T-helper 17 cell (primary cell): ENCODE measurements at regions not wholly inside any gene's neighbourhood (a gene's known extent, or its start where the extent isn't known, plus 50 kb on each side); places are given as distances from the start of the nearest gene placed in this dataset.

ENCODE experiments used
- ATAC-seq: fragments of 150-1000 bp; cut with Tn5 transposase; 2 replicates; pipeline ENCODE4 v1.10.0; 2021; ENCODE audit warnings: mild to moderate bottlenecking, moderate library complexity
- DNase-seq, 3 donors: peaks; one replicate each; pipeline versions ENCODE4 v3.0.0 to v3.0.0-alpha.2; 2020 to 2021
- H3K9me3 ChIP-seq: one replicate; pipeline ENCODE4 v1.7.0; 2013; ENCODE audit warnings: low read length, mild to moderate bottlenecking; ENCODE audit not compliant: control insufficient read depth, poor library complexity, severe bottlenecking
- H3K27ac Mint-ChIP-seq: one replicate; pipeline ENCODE4 v1.8.0; 2022; ENCODE audit warnings: mild to moderate bottlenecking, moderate library complexity, mixed read lengths
- H3K27me3 Mint-ChIP-seq: one replicate; pipeline ENCODE4 v1.8.0; 2022; ENCODE audit warnings: mixed read lengths
- H3K36me3 Mint-ChIP-seq: one replicate; pipeline ENCODE4 v1.8.0; 2022; ENCODE audit warnings: low read depth, mixed read lengths
- H3K4me1 Mint-ChIP-seq: one replicate; pipeline ENCODE4 v1.8.0; 2022; ENCODE audit warnings: mild to moderate bottlenecking, mixed read lengths
- H3K4me3 Mint-ChIP-seq: one replicate; pipeline ENCODE4 v1.8.0; 2022; ENCODE audit warnings: mild to moderate bottlenecking, moderate library complexity, mixed read lengths

DNA sequence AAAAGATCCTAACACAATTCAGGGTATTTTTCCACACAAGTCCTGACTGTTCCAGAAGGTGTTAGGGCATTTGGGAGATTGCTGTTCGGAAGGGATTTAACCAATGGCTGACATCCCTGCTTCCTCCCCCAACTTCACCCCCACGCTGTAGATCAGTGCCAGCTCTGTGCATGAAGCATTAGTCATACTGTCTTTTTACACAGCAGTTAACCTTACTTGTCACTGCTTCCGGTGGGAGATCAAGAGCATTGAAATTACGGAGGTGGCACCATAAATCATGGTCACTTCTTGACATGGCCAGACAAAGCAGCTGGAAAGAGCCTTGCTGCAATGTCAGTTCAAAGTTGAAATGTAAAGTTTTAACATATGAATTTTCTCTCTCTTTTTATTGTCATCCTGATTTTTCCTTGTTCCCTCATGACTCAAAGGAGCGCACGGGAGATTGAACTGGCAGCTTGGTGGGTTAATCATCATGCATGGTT lies 70.2 kb downstream of the HRH4 start:
- ATAC-seq = no peak
- DNase-seq = no peak
- Mint-ChIP-seq H3K4me1 (no peaks in the 10 kb centered on the region), H3K27me3 (peaks cover 55% of the 10 kb centered on the region), H3K4me3 (no peak overlapping the region), H3K27ac (no peak overlapping the region), H3K36me3 (peaks cover 2% of the 10 kb centered on the region)
- no peaks in the 10 kb centered on the region for H3K9me3 ChIP-seq

DNA sequence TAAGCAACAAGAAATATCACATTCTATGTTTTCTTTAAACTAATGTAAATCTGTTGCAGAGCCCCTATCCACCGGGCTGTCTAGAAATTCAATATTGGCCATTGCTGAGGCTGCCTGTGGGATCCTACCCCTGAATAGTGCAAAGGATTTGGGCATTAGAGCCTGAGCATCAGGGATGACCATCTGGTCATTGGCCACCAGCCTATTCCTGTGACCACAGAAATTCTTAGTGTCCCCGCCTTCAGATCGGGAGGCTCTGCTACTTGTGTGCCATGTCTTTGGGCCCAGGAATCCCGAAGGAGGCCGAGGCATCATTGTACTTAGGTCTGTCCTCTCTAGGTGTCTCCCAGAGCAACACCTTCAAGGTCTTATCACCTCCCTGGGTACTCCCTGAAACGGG lies 73.8 kb downstream of the HRH4 start:
- ATAC-seq = no peak
- H3K9me3 ChIP-seq = no peaks in the 10 kb centered on the region
- peaks cover 4% of the 10 kb centered on the region for H3K36me3 Mint-ChIP-seq
- no peak overlapping the region for H3K4me3 Mint-ChIP-seq
- H3K27me3 Mint-ChIP-seq = peaks cover 68% of the 10 kb centered on the region
- H3K27ac Mint-ChIP-seq = no peak overlapping the region
- no peak for DNase-seq
- H3K4me1 Mint-ChIP-seq = peaks cover 2% of the 10 kb centered on the region

DNA sequence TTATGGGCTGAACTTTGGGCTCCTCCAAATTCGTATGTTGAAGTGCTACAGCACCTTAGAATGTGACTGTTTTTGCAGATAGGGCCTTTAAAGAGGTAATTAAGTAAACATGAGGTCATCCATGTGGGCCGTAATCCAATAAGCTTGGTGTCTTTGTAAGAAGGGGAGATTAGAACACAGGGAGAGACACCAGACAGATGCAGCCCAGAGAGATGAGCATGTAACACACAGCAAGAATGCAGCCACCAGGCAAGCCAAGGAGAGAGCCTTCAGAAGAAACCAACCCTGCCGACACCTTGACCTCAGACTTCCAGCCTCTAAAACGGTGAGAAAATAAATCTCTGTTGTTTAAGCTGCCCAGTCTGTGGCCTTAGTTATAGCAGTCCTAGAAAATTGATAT lies 74.3 kb downstream of the HRH4 start:
- H3K9me3 ChIP-seq = no peaks in the 10 kb centered on the region
- DNase-seq (no peak), ATAC-seq (no peak)
- Mint-ChIP-seq H3K4me3 (no peak overlapping the region), H3K36me3 (peaks cover 4% of the 10 kb centered on the region), H3K4me1 (peaks cover 2% of the 10 kb centered on the region), H3K27me3 (peaks cover 63% of the 10 kb centered on the region), H3K27ac (no peak overlapping the region)

DNA sequence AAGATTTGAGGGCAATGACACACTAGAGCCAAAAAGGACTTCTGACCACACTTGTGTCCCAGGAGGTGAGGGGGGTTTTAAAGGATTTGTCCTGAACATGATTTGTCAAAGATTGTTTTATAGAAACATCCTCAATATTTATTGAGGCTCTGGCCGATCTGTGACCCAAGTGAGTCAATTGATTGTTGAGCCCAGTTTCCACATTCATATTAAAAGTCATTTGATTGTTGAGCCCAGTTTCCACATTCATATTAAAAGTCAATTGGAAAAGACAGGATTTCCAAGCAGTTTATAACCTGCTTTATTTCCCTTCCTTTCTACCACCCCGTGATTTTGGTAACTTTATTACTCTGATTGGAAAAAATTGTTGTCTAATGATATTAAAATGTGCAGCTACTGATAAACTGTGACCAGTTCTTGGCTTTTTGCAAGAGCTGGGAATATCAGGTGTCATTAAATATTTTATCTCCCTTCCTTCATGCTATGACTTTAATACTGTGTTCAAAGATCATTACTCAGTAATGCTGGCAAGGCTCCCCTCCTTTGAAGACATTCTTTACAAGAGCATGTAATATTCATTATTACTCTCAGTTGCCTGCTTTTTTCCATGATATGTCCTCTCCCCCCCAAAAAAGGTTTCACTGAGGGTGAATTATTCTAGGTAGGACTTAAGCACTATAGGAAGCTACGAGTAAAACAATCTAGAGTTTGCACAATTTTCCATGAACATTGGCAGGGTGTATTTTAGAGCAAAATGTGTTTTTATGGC lies 75.3 kb downstream of the HRH4 start:
- Mint-ChIP-seq H3K27me3 (peaks cover 53% of the 10 kb centered on the region), H3K4me3 (no peak overlapping the region), H3K4me1 (peaks cover 2% of the 10 kb centered on the region), H3K36me3 (peaks cover 2% of the 10 kb centered on the region), H3K27ac (no peak overlapping the region)
- H3K9me3 ChIP-seq = no peaks in the 10 kb centered on the region
- ATAC-seq (no peak), DNase-seq (no peak)

DNA sequence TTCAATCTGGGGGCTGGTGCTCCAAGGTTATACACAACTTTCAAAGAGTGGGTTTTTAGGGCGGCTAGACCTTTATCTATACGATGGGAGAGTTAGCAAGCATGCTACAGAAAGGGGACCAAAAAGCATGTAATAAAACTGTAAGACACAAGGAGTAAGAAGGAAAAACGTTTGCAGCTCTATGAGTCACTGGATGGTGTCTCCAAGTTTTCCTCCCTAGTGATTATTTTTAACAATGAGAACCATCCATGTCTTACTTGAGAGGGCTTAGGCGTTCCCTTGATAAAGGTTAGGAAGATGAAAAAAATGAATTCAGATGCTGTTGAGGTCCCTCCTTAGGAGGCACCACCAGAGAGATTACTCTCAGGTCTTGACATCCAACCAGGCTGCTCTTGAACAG lies 75.9 kb downstream of the HRH4 start:
- peaks cover 2% of the 10 kb centered on the region for H3K4me1 Mint-ChIP-seq
- peaks cover 2% of the 10 kb centered on the region for H3K36me3 Mint-ChIP-seq
- DNase-seq = no peak
- no peak overlapping the region for H3K4me3 Mint-ChIP-seq
- H3K27me3 Mint-ChIP-seq = peaks cover 47% of the 10 kb centered on the region
- no peaks in the 10 kb centered on the region for H3K9me3 ChIP-seq
- H3K27ac Mint-ChIP-seq = no peak overlapping the region
- ATAC-seq = no peak

DNA sequence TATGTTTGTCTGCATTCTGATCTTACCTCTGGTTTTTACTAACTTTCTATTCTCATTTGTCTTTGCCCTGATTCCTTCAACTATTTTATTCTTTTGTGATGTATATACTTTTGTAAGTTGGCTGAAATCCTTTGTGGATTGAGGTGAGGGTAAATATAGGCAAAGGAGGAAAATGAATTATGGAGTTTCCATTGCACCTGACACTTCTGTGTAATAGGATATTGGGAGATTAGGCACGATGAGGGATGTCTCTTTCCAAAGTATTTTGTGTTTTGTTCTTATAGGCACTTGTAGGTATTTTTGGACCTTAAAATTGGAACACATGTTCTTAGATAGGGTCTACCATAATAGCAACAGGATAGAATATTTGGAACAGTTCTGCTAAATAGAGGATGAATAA lies 76.4 kb downstream of the HRH4 start:
- Mint-ChIP-seq H3K4me1 (peaks cover 2% of the 10 kb centered on the region), H3K27ac (no peak overlapping the region), H3K36me3 (peaks cover 2% of the 10 kb centered on the region), H3K4me3 (no peak overlapping the region), H3K27me3 (peaks cover 45% of the 10 kb centered on the region)
- no peaks in the 10 kb centered on the region for H3K9me3 ChIP-seq
- ATAC-seq = no peak
- no peak for DNase-seq

DNA sequence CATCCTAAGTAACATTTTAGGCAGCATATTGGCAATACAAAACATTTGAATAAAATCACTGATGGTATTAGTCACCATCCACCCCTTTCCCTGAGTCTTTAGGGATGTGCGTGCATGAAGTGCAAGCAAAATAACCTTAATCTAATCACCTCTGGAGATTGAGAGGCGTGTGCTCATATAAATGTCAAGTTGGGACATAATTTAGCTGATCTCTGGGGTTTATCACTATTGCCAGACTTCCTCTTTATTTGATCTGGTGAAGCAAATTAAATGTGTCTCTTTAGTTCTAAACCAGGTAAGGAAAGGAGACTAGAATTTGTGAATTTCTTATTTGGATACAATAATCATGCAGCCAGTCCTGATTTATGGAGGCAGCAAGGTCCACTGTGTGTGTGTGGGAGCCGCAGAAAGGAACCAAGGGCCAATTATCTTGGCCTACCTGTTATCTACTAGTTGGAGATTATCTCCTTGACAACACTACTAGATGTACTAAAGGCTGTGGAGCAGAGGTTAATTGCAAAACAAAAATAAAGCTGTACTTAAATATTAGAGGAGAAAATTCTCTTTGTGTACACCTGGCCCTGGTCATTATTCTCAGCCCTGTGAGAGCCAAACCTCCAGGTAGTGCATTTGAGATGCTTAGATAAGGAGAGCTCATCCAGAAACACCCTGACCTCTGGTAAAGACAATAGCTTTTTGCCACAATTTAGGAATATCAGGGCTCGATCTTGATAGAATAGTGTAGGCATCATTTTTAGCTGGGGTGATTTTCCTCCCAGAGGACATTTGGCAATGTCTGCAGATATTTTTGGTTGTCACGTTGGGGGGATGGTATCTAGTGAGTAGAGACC lies 78.2 kb downstream of the HRH4 start:
- Mint-ChIP-seq H3K27ac (no peak overlapping the region), H3K4me1 (peaks cover 2% of the 10 kb centered on the region), H3K27me3 (peaks cover 44% of the 10 kb centered on the region), H3K4me3 (no peak overlapping the region), H3K36me3 (peaks cover 2% of the 10 kb centered on the region)
- no peak for DNase-seq
- ATAC-seq = no peak
- H3K9me3 ChIP-seq = no peaks in the 10 kb centered on the region

DNA sequence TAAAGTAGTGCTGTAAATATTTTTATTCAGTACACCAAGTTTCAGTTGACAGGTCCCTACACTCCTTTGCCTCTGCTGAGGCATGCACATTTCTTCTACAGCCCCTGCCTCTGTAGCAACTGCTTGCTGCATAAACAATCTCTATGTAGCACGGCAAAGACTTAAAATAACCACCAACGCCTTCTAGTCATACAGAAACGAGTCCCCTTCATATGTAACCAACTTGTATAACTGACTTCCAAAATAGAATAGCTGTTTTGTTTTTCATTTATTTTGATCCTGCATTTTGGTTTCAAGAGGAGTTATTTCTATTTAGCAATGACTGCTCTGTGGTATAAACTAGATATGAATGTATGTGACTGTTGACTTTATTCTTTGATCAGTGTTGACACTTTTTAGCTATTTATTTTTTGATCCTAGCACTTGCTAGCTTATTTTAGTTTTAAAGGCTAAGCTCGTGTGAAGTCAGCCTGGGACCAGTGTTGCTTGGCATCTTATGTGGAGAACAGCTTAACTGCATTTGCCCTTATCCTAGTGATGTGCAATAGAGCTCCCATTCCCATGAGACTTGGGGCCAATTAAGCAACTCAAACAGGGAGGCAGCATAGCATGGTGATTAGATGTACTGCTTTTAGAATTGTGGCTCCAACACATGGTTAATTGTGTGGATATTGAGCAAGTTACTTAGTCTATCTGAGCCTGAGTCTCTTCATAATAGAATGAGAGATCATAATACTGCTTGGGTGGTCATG lies 79.6 kb downstream of the HRH4 start:
- ATAC-seq = no peak
- Mint-ChIP-seq H3K4me3 (no peak overlapping the region), H3K27ac (no peak overlapping the region), H3K27me3 (peaks cover 50% of the 10 kb centered on the region), H3K4me1 (peaks cover 2% of the 10 kb centered on the region), H3K36me3 (peaks cover 2% of the 10 kb centered on the region)
- H3K9me3 ChIP-seq = no peaks in the 10 kb centered on the region
- DNase-seq = no peak

DNA sequence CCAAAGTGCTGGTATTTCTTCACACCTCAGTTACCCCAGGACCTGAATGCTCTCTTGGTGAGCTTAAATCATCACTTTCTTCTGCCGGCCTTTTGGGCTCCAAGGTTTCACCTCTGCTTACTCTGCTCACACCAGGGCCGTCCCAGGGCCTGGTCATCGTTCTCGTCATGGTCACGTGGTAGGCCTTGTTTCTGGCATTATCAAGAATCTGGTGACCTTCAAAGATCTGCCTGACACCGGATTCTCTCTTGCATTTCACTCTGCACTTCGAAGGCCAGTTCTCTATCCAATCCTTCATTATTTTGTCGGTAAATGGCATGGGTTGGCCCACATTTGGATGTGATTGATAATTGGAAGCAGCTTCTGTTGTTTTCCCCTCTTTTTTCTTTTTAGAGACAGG lies 80.5 kb downstream of the HRH4 start:
- peaks cover 2% of the 10 kb centered on the region for H3K4me1 Mint-ChIP-seq
- no peak overlapping the region for H3K4me3 Mint-ChIP-seq
- H3K27me3 Mint-ChIP-seq = peaks cover 50% of the 10 kb centered on the region
- no peak for ATAC-seq
- no peak for DNase-seq
- H3K27ac Mint-ChIP-seq = no peak overlapping the region
- H3K36me3 Mint-ChIP-seq = peaks cover 2% of the 10 kb centered on the region
- H3K9me3 ChIP-seq = no peaks in the 10 kb centered on the region

DNA sequence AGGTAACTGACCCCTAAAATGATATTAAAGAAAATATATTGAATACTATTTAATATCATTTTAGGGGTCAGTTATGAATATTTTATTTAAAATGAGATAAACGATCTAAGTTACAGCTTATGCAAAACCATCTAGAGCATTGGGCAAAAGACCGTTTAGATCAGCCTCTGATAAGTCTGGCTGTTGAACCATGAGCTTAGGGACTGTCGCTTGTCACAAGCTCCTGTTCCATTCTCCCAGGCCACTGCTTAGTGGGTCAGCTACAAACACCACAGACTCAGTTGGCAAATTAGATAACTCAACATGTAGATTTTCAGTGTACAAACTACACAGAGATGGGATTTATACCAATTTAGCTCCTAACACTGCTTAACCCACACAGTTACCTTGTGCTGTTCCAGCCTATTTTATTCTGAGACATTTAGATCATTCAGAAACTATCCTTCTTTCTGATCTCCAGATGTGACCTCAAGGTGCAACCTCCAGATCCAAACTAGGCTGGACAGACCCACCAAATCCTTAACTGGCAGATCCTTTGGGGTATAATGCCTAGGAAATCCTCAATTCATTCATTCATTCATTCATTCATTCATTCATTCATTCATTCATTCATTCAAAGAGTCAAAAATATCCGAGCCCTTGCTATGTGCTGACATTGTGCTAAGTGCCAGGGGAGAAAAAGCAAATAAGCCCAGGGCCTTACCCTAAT lies 82.8 kb downstream of the HRH4 start:
- ATAC-seq (no peak), DNase-seq (no peak)
- H3K27ac Mint-ChIP-seq = no peak overlapping the region
- H3K9me3 ChIP-seq = no peaks in the 10 kb centered on the region
- no peak overlapping the region for H3K4me3 Mint-ChIP-seq
- no peaks in the 10 kb centered on the region for H3K4me1 Mint-ChIP-seq
- peaks cover 51% of the 10 kb centered on the region for H3K27me3 Mint-ChIP-seq
- H3K36me3 Mint-ChIP-seq = no peaks in the 10 kb centered on the region

DNA sequence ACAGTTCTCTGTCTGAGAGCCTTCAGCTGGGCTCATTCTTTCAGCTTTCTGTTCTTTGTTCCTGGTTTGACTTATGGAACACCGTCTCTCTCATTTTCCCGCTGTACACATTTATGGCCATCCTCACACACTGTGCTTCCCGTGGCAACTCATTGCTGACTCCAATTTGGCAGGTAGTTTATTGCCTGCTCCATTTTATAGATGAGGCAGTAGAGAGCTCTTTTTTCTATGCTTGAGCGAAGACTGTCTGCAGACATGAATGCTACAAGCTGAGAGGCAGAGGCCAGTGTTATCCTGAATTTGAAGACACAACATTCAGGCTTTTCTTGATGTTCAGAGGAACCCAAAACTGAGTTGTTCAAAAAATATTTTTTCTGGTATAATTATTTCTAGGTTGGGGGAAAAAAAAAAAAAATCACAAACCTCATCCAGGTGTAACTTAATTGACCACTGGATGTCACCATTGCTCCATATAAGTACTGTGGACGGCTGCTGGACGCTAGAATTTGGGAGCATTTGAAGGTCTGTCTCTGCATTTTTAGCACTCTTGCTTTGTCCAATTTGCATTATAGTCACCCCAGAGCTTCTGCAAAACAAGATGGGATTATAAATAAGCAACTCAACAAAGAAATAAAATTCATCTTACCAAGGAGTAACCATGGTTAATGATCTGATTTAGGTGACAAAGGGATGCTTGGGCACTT lies 83.5 kb downstream of the HRH4 start:
- DNase-seq (no peak), ATAC-seq (no peak)
- Mint-ChIP-seq H3K4me1 (no peaks in the 10 kb centered on the region), H3K36me3 (no peaks in the 10 kb centered on the region), H3K27me3 (peaks cover 44% of the 10 kb centered on the region), H3K4me3 (no peak overlapping the region), H3K27ac (no peak overlapping the region)
- H3K9me3 ChIP-seq = no peaks in the 10 kb centered on the region

DNA sequence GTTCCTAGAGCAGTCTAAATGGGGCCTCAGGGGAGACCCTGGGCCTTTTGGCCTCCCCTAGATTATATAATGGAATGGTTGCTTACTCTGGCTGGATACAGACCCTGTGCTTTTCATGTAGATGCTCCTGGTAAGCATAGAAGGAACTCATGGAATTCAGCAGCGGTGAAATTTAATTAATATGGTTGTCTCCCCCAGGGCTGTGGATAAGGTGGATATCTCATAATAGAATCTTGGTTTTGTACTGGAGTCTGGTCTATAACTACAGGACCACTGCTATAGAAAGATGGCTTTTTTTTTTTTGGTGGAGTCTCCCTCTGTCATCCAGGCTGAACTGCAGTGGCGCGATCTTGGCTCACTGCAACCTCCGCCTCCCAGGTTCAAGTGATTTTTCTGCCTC lies 84.5 kb downstream of the HRH4 start:
- no peak overlapping the region for H3K4me3 Mint-ChIP-seq
- H3K27me3 Mint-ChIP-seq = peaks cover 44% of the 10 kb centered on the region
- ATAC-seq (no peak), DNase-seq (no peak)
- no peak overlapping the region for H3K27ac Mint-ChIP-seq
- no peaks in the 10 kb centered on the region for H3K4me1 Mint-ChIP-seq
- H3K36me3 Mint-ChIP-seq = no peaks in the 10 kb centered on the region
- no peaks in the 10 kb centered on the region for H3K9me3 ChIP-seq
